ENCODE measurements at regions not wholly inside any gene's neighbourhood (a gene's known extent, or its start where the extent isn't known, plus 50 kb on each side); places are given as distances from the start of the nearest gene placed in this dataset.

DNA sequence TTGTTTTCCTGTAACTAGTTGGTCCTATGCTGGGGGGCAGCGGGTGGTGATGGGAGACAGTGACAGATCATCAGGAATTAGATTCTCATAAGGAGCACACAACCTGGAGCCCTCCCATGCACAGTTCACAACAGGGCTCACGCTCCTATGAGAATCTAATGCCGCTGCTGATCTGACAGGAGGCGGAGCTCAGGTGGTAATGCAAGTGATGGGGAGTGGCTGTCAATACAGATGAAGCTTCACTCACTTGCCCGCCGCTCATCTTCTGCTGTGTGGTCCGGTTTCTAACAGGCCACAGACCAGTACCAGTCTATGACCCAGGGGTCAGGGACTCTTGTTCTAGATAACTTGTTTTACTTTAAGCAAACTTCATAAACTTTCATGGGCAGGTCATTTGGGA lies 205.3 kb upstream of the SLC14A2 start:
- ChIA-PET CTCF (no interaction called here), POLR2A (no interaction called here)
- no peaks in the 10 kb centered on the region for H3K9me3 Mint-ChIP-seq (ENCODE audit: unreplicated experiment)
- no peaks in the 10 kb centered on the region for H3K27me3 Mint-ChIP-seq (ENCODE audit: insufficient read depth, unreplicated experiment)
- no peak for DNase-seq
- H3K36me3 Mint-ChIP-seq (ENCODE audit: insufficient read depth, unreplicated experiment) = no peaks in the 10 kb centered on the region
- TF ChIP-seq, protein P1, sequence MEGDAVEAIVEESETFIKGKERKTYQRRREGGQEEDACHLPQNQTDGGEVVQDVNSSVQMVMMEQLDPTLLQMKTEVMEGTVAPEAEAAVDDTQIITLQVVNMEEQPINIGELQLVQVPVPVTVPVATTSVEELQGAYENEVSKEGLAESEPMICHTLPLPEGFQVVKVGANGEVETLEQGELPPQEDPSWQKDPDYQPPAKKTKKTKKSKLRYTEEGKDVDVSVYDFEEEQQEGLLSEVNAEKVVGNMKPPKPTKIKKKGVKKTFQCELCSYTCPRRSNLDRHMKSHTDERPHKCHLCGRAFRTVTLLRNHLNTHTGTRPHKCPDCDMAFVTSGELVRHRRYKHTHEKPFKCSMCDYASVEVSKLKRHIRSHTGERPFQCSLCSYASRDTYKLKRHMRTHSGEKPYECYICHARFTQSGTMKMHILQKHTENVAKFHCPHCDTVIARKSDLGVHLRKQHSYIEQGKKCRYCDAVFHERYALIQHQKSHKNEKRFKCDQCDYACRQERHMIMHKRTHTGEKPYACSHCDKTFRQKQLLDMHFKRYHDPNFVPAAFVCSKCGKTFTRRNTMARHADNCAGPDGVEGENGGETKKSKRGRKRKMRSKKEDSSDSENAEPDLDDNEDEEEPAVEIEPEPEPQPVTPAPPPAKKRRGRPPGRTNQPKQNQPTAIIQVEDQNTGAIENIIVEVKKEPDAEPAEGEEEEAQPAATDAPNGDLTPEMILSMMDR (IDR thresholded peaks at IDR 0.05; ENCODE audit: insufficient read depth in 1 of 2, low read depth in 1 of 2, low read length in 1 of 2, severe bottlenecking in 1 of 2, unreplicated experiment in 1 of 2) = no peak
- intact Hi-C loops (cut with micrococcal nuclease; ENCODE audit: unreplicated experiment) = no loop called here
- BruUV-seq (replicated peaks) = no TSS peak
- no peak overlapping the region for H3K4me3 Mint-ChIP-seq (ENCODE audit: unreplicated experiment)
- Histone ChIP-seq H3K36me3 (ENCODE audit: control insufficient read depth, insufficient read depth, low read length) (no peaks in the 10 kb centered on the region), H3K4me3 (ENCODE audit: low read depth, low read length) (no peak overlapping the region), H3K27me3 (replicated peaks; ENCODE audit: control insufficient read depth, insufficient read depth, low read length) (no peaks in the 10 kb centered on the region), H3K9me3 (no peaks in the 10 kb centered on the region), H3K4me1 (no peaks in the 10 kb centered on the region)
- H3K27ac Mint-ChIP-seq (ENCODE audit: unreplicated experiment) = no peak overlapping the region
- no peaks in the 10 kb centered on the region for H3K4me1 Mint-ChIP-seq (ENCODE audit: low read depth, unreplicated experiment)

DNA sequence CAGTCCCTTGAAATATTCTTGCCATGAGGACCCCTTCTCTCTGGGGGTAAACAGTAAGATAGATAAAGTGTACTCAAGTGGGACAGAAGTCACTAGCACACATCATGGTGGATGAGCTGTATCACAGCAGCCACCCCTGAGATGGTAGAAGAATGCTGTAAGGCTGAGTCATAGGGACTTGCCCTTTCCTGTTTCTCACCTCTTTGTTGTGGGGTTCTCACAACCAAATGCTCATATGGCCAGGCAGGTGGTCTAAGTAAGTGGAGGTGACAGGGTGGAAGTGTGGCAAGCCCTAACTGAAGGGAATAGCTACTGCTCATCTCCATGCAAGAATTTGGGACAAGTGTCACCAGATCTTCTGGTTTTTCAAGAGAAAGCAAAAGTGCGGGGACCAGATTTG lies 202.7 kb upstream of the SLC14A2 start:
- Histone ChIP-seq H3K4me1 (no peaks in the 10 kb centered on the region), H3K36me3 (ENCODE audit: control insufficient read depth, insufficient read depth, low read length) (no peaks in the 10 kb centered on the region), H3K9me3 (no peaks in the 10 kb centered on the region), H3K27me3 (replicated peaks; ENCODE audit: control insufficient read depth, insufficient read depth, low read length) (no peaks in the 10 kb centered on the region), H3K4me3 (ENCODE audit: low read depth, low read length) (no peak overlapping the region)
- ChIA-PET CTCF (no interaction called here), POLR2A (no interaction called here)
- Mint-ChIP-seq H3K36me3 (ENCODE audit: insufficient read depth, unreplicated experiment) (no peaks in the 10 kb centered on the region), H3K4me3 (ENCODE audit: unreplicated experiment) (no peak overlapping the region), H3K27me3 (ENCODE audit: insufficient read depth, unreplicated experiment) (no peaks in the 10 kb centered on the region), H3K4me1 (ENCODE audit: low read depth, unreplicated experiment) (no peaks in the 10 kb centered on the region), H3K27ac (ENCODE audit: unreplicated experiment) (no peak overlapping the region), H3K9me3 (ENCODE audit: unreplicated experiment) (no peaks in the 10 kb centered on the region)
- intact Hi-C loops (cut with micrococcal nuclease; ENCODE audit: unreplicated experiment) = no loop called here
- no peak for DNase-seq
- BruUV-seq (replicated peaks) = no TSS peak
- TF ChIP-seq, protein P1 (IDR thresholded peaks at IDR 0.05; ENCODE audit: insufficient read depth in 1 of 2, low read depth in 1 of 2, low read length in 1 of 2, severe bottlenecking in 1 of 2, unreplicated experiment in 1 of 2) = no peak

DNA sequence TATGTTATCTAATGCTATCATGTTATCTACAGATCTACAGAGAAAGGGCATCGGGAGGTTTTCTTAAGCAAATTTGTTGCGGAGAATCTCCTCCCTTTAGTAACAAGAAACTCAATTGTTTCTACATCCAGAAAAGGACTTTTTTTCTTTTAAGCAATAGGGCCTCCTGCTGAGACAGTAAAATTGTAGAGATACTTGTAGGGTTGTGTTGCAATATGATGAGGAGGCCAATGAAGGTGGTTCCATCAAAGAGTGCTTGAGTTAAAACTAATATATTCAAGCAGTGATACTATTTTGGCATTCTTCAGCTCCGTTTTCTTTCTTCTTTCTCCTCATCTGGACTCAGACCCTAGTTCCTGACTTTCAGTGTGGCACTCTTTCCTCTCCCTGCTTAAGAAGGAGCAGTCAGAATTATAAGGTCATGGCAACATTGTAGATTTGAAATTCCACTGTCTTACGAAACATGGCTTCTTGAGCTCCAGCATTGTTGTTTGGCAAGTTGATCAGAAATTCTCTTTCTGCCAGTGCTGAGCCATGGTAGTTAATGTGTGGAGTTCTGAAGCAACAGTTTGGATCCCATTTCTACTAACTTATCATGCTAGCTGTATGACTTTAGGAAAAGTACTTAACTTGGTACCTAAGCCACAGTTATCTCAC lies 202.0 kb upstream of the SLC14A2 start:
- intact Hi-C loops (cut with micrococcal nuclease; ENCODE audit: unreplicated experiment) = no loop called here
- Mint-ChIP-seq H3K27me3 (ENCODE audit: insufficient read depth, unreplicated experiment) (no peaks in the 10 kb centered on the region), H3K4me3 (ENCODE audit: unreplicated experiment) (no peak overlapping the region), H3K27ac (ENCODE audit: unreplicated experiment) (no peak overlapping the region), H3K4me1 (ENCODE audit: low read depth, unreplicated experiment) (no peaks in the 10 kb centered on the region), H3K9me3 (ENCODE audit: unreplicated experiment) (no peaks in the 10 kb centered on the region), H3K36me3 (ENCODE audit: insufficient read depth, unreplicated experiment) (no peaks in the 10 kb centered on the region)
- ChIA-PET CTCF (no interaction called here), POLR2A (no interaction called here)
- H3K4me3 ChIP-seq (ENCODE audit: low read depth, low read length) = no peak overlapping the region
- H3K27me3 ChIP-seq (replicated peaks; ENCODE audit: control insufficient read depth, insufficient read depth, low read length) = no peaks in the 10 kb centered on the region
- no peak for DNase-seq
- TF ChIP-seq, protein P1 (IDR thresholded peaks at IDR 0.05; ENCODE audit: insufficient read depth in 1 of 2, low read depth in 1 of 2, low read length in 1 of 2, severe bottlenecking in 1 of 2, unreplicated experiment in 1 of 2) = no peak
- H3K36me3 ChIP-seq (ENCODE audit: control insufficient read depth, insufficient read depth, low read length) = no peaks in the 10 kb centered on the region
- no peaks in the 10 kb centered on the region for H3K4me1 ChIP-seq
- H3K9me3 ChIP-seq = no peaks in the 10 kb centered on the region
- BruUV-seq (replicated peaks) = no TSS peak

Measured in Caco-2 (cell line).